HEK293 (cell line): ENCODE measurements at regions not wholly inside any gene's neighbourhood (a gene's known extent, or its start where the extent isn't known, plus 50 kb on each side); places are given as distances from the start of the nearest gene placed in this dataset.

Source experiments
- BCL11A ChIP-seq: fragments of 450-650 bp; formaldehyde crosslinking; IDR thresholded peaks from 2 replicates; pipeline ENCODE4 v1.5.1; 2016; ENCODE audit warnings: low read depth, missing biosample characterization, missing genetic modification characterization
- GLIS2 ChIP-seq: fragments of 450-650 bp; formaldehyde crosslinking; IDR thresholded peaks from 2 replicates; pipeline ENCODE4 v1.5.1; 2016; ENCODE audit warnings: missing biosample characterization, missing genetic modification characterization
- OSR2 ChIP-seq: fragments of 450-650 bp; formaldehyde crosslinking; IDR thresholded peaks from 2 replicates; pipeline ENCODE4 v1.5.1; 2016; ENCODE audit warnings: missing biosample characterization, missing genetic modification characterization
- SP3 ChIP-seq: fragments of 450-650 bp; formaldehyde crosslinking; IDR thresholded peaks from 2 replicates; pipeline ENCODE4 v1.5.1; 2016; ENCODE audit warnings: missing biosample characterization, missing genetic modification characterization
- SP7 ChIP-seq: fragments of 450-650 bp; formaldehyde crosslinking; IDR thresholded peaks from 2 replicates; pipeline ENCODE4 v1.5.1; 2016; ENCODE audit warnings: missing biosample characterization, missing genetic modification characterization
- WT1 ChIP-seq: fragments of 450-650 bp; formaldehyde crosslinking; IDR thresholded peaks from 2 replicates; pipeline ENCODE4 v1.5.1; 2016; ENCODE audit warnings: missing biosample characterization, missing genetic modification characterization
- ZBTB10 ChIP-seq: fragments of 450-650 bp; formaldehyde crosslinking; IDR thresholded peaks from 2 replicates; pipeline ENCODE4 v1.5.1; 2016; ENCODE audit warnings: missing biosample characterization, missing genetic modification characterization
- ZEB2 ChIP-seq: fragments of 450-650 bp; formaldehyde crosslinking; IDR thresholded peaks from 2 replicates; pipeline ENCODE4 v1.5.1; 2016; ENCODE audit warnings: missing biosample characterization, missing genetic modification characterization
- ZFP69B ChIP-seq: fragments of 450-650 bp; formaldehyde crosslinking; IDR thresholded peaks from 2 replicates; pipeline ENCODE4 v1.5.1; 2016; ENCODE audit warnings: missing biosample characterization, missing genetic modification characterization
- ZNF121 ChIP-seq: fragments of 450-650 bp; formaldehyde crosslinking; IDR thresholded peaks from 2 replicates; pipeline ENCODE4 v1.5.1; 2016; ENCODE audit warnings: missing biosample characterization, missing genetic modification characterization
- ZNF184 ChIP-seq: fragments of 450-650 bp; IDR thresholded peaks from 2 replicates; pipeline ENCODE4 v1.5.1; 2018; ENCODE audit warnings: missing biosample characterization, mild to moderate bottlenecking, missing genetic modification characterization
- ZNF2 ChIP-seq: fragments of 450-650 bp; formaldehyde crosslinking; IDR thresholded peaks from 2 replicates; pipeline ENCODE4 v1.5.1; 2016; ENCODE audit warnings: missing biosample characterization, missing genetic modification characterization
- ZNF221 ChIP-seq: fragments of 450-650 bp; formaldehyde crosslinking; IDR thresholded peaks from 2 replicates; pipeline ENCODE4 v1.5.1; 2017; ENCODE audit warnings: missing biosample characterization, missing genetic modification characterization, borderline replicate concordance
- ZNF280C ChIP-seq: fragments of 450-650 bp; formaldehyde crosslinking; IDR thresholded peaks from 2 replicates; pipeline ENCODE4 v1.5.1; 2016; ENCODE audit warnings: missing biosample characterization, missing genetic modification characterization
- ZNF335 ChIP-seq: fragments of 450-650 bp; formaldehyde crosslinking; conservative IDR thresholded peaks from 2 replicates; pipeline ENCODE4 v1.5.1; 2016; ENCODE audit warnings: missing biosample characterization, missing genetic modification characterization
- ZNF560 ChIP-seq: fragments of 450-650 bp; formaldehyde crosslinking; IDR thresholded peaks from 2 replicates; pipeline ENCODE4 v1.5.1; 2017; ENCODE audit warnings: missing biosample characterization, missing genetic modification characterization, borderline replicate concordance
- ZNF561 ChIP-seq: fragments of 450-650 bp; IDR thresholded peaks from 2 replicates; pipeline ENCODE4 v1.5.1; 2018; ENCODE audit warnings: missing biosample characterization, missing genetic modification characterization, borderline replicate concordance
- ZNF580 ChIP-seq: fragments of 450-650 bp; formaldehyde crosslinking; IDR thresholded peaks from 2 replicates; pipeline ENCODE4 v1.5.1; 2016; ENCODE audit warnings: missing biosample characterization, missing genetic modification characterization
- ZNF707 ChIP-seq: fragments of 450-650 bp; formaldehyde crosslinking; IDR thresholded peaks from 2 replicates; pipeline ENCODE4 v1.5.1; 2016; ENCODE audit warnings: missing biosample characterization, missing genetic modification characterization
- ZSCAN23 ChIP-seq: fragments of 450-650 bp; formaldehyde crosslinking; IDR thresholded peaks from 2 replicates; pipeline ENCODE4 v1.5.1; 2016; ENCODE audit warnings: missing biosample characterization, missing genetic modification characterization
- ZSCAN30 ChIP-seq: fragments of 450-650 bp; IDR thresholded peaks from 2 replicates; pipeline ENCODE4 v1.5.1; 2018; ENCODE audit warnings: missing biosample characterization, mild to moderate bottlenecking, missing genetic modification characterization, moderate library complexity
- ZSCAN5A ChIP-seq: fragments of 450-650 bp; formaldehyde crosslinking; IDR thresholded peaks from 2 replicates; pipeline ENCODE4 v1.5.1; 2016; ENCODE audit warnings: missing biosample characterization, missing genetic modification characterization
- TF ChIP-seq, protein P1 (sequence below): fragments of 450-650 bp; formaldehyde crosslinking; IDR thresholded peaks from 2 replicates; pipeline ENCODE4 v1.5.1; 2016; ENCODE audit warnings: missing biosample characterization, missing genetic modification characterization
- TF ChIP-seq, protein P2 (sequence below): sonication (generic); formaldehyde crosslinking; IDR thresholded peaks from 2 replicates; pipeline ENCODE4 v1.8.1; 2022; ENCODE audit warnings: mild to moderate bottlenecking, moderate library complexity, missing genetic modification reagents
- TF ChIP-seq, protein P3 (sequence below): fragments of 450-650 bp; formaldehyde crosslinking; IDR thresholded peaks from 2 replicates; pipeline ENCODE4 v1.5.1; 2016; ENCODE audit warnings: missing biosample characterization, missing genetic modification characterization
- TF ChIP-seq, protein P4 (sequence below): fragments of 450-650 bp; formaldehyde crosslinking; IDR thresholded peaks from 2 replicates; pipeline ENCODE4 v1.5.1; 2017; ENCODE audit warnings: missing biosample characterization, missing genetic modification characterization

- no peak for TF ChIP-seq ZNF560 (tag by site-specific recombination)
- TF ChIP-seq ZNF280C = no peak
- TF ChIP-seq, protein P1, sequence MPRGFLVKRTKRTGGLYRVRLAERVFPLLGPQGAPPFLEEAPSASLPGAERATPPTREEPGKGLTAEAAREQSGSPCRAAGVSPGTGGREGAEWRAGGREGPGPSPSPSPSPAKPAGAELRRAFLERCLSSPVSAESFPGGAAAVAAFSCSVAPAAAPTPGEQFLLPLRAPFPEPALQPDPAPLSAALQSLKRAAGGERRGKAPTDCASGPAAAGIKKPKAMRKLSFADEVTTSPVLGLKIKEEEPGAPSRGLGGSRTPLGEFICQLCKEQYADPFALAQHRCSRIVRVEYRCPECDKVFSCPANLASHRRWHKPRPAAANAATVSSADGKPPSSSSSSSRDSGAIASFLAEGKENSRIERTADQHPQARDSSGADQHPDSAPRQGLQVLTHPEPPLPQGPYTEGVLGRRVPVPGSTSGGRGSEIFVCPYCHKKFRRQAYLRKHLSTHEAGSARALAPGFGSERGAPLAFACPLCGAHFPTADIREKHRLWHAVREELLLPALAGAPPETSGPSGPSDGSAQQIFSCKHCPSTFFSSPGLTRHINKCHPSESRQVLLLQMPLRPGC = peak; percentile 27; the same call in 1 of the 2 replicates
- 0 out of 2 replicates have a peak, but pooled peaks have one; percentile 5 for TF ChIP-seq ZNF707 (tag by site-specific recombination)
- peak; percentile 52; the same call in 1 of the 2 replicates for TF ChIP-seq SP7 (tag by site-specific recombination)
- TF ChIP-seq ZNF561 (tag by site-specific recombination) = 0 out of 2 replicates have a peak, but pooled peaks have one; percentile 11
- peak; percentile 65; the same call in 1 of the 2 replicates for TF ChIP-seq ZSCAN5A
- peak; percentile 47 for TF ChIP-seq ZNF335
- peak; percentile 73 for TF ChIP-seq ZEB2 (tag by site-specific recombination)
- peak; percentile 32; the same call in 1 of the 2 replicates for TF ChIP-seq SP3 (tag by site-specific recombination)
- peak; percentile 78 for TF ChIP-seq ZNF121 (tag by site-specific recombination)
- peak; percentile 59; the same call in 1 of the 2 replicates for TF ChIP-seq BCL11A (tag by site-specific recombination)
- peak; percentile 54 for TF ChIP-seq WT1 (tag by site-specific recombination)
- peak; percentile 19; the same call in 1 of the 2 replicates for TF ChIP-seq ZNF184 (tag by site-specific recombination)
- 0 out of 2 replicates have a peak, but pooled peaks have one; percentile 11 for TF ChIP-seq ZSCAN30
- TF ChIP-seq, protein P2, sequence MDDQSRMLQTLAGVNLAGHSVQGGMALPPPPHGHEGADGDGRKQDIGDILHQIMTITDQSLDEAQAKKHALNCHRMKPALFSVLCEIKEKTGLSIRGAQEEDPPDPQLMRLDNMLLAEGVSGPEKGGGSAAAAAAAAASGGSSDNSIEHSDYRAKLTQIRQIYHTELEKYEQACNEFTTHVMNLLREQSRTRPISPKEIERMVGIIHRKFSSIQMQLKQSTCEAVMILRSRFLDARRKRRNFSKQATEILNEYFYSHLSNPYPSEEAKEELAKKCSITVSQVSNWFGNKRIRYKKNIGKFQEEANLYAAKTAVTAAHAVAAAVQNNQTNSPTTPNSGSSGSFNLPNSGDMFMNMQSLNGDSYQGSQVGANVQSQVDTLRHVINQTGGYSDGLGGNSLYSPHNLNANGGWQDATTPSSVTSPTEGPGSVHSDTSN (CRISPR knock-in tag) = peak; percentile 66; the same call in 1 of the 2 replicates
- peak; percentile 38; the same call in 1 of the 2 replicates for TF ChIP-seq ZBTB10 (tag by site-specific recombination)
- TF ChIP-seq OSR2 (tag by site-specific recombination) = 0 out of 2 replicates have a peak, but pooled peaks have one; percentile 9
- TF ChIP-seq ZFP69B (tag by site-specific recombination) = 0 out of 2 replicates have a peak, but pooled peaks have one; percentile 12
- peak; percentile 87 for TF ChIP-seq GLIS2 (tag by site-specific recombination)
- peak; percentile 63; the same call in 1 of the 2 replicates for TF ChIP-seq ZNF2 (tag by site-specific recombination)
- TF ChIP-seq, protein P3, sequence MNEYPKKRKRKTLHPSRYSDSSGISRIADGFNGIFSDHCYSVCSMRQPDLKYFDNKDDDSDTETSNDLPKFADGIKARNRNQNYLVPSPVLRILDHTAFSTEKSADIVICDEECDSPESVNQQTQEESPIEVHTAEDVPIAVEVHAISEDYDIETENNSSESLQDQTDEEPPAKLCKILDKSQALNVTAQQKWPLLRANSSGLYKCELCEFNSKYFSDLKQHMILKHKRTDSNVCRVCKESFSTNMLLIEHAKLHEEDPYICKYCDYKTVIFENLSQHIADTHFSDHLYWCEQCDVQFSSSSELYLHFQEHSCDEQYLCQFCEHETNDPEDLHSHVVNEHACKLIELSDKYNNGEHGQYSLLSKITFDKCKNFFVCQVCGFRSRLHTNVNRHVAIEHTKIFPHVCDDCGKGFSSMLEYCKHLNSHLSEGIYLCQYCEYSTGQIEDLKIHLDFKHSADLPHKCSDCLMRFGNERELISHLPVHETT (tag by site-specific recombination) = peak; percentile 86
- TF ChIP-seq ZNF221 (tag by site-specific recombination) = no peak
- peak; percentile 94 for TF ChIP-seq ZNF580
- peak; percentile 93 for TF ChIP-seq ZSCAN23 (tag by site-specific recombination)
- TF ChIP-seq, protein P4, sequence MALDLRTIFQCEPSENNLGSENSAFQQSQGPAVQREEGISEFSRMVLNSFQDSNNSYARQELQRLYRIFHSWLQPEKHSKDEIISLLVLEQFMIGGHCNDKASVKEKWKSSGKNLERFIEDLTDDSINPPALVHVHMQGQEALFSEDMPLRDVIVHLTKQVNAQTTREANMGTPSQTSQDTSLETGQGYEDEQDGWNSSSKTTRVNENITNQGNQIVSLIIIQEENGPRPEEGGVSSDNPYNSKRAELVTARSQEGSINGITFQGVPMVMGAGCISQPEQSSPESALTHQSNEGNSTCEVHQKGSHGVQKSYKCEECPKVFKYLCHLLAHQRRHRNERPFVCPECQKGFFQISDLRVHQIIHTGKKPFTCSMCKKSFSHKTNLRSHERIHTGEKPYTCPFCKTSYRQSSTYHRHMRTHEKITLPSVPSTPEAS (tag by site-specific recombination) = peak; percentile 37
These were observed 101.9 kb upstream of the SOD1 start (continued) for GRCh38 chr21:31557421-31558188.
